ENCODE measurements at regions not wholly inside any gene's neighbourhood (a gene's known extent, or its start where the extent isn't known, plus 50 kb on each side); places are given as distances from the start of the nearest gene placed in this dataset.

- Histone ChIP-seq H3K4me2 (ENCODE audit: low read length) (no peak overlapping the region), H2AFZ (ENCODE audit: low read depth, low read length) (no peak overlapping the region), H3K27ac (ENCODE audit: low read length) (no peak overlapping the region), H3K27me3 (ENCODE audit: insufficient read depth, low read depth, low read length) (no peaks in the 10 kb centered on the region), H3K9me3 (ENCODE audit: low read length) (no peaks in the 10 kb centered on the region), H3K79me2 (replicated peaks; ENCODE audit: insufficient read depth, low read length) (no peaks in the 10 kb centered on the region), H3K9ac (ENCODE audit: low read length) (no peak overlapping the region), H3K9me2 (ENCODE audit: insufficient read depth, low read length) (no peaks in the 10 kb centered on the region), H3K36me3 (ENCODE audit: insufficient read depth, low read length) (no peaks in the 10 kb centered on the region), H4K20me1 (ENCODE audit: insufficient read depth) (no peaks in the 10 kb centered on the region), H3K4me3 (ENCODE audit: low read length) (no peak overlapping the region), H3F3A (ENCODE audit: insufficient read depth, low read length, poor library complexity, severe bottlenecking) (no peaks in the 10 kb centered on the region)
- TF ChIP-seq CTCF (IDR thresholded peaks at IDR 0.05; ENCODE audit: poor library complexity, severe bottlenecking) (no peak), TAF1 (IDR thresholded peaks at IDR 0.05; ENCODE audit: low read depth) (no peak), EZH2 (IDR thresholded peaks at IDR 0.05; ENCODE audit: borderline replicate concordance, insufficient read depth, low read length, poor library complexity, severe bottlenecking) (no peak), SMC3 (conservative IDR thresholded peaks at IDR 0.05; ENCODE audit: poor library complexity) (no peak), MXI1 (conservative IDR thresholded peaks at IDR 0.05; ENCODE audit: poor library complexity, severe bottlenecking) (no peak)
Measured at GRCh38 chrX:110435196-110435595, 76.5 kb downstream of the RTL9 start.

GRCh38 chrX:110436523-110436922, 77.9 kb downstream of the RTL9 start:
- Histone ChIP-seq H4K20me1 (ENCODE audit: insufficient read depth) (no peaks in the 10 kb centered on the region), H3K36me3 (ENCODE audit: insufficient read depth, low read length) (no peaks in the 10 kb centered on the region), H3K9ac (ENCODE audit: low read length) (no peak overlapping the region), H3K9me3 (ENCODE audit: low read length) (no peaks in the 10 kb centered on the region), H3K27ac (ENCODE audit: low read length) (no peak overlapping the region), H3K79me2 (replicated peaks; ENCODE audit: insufficient read depth, low read length) (no peaks in the 10 kb centered on the region), H3K9me2 (ENCODE audit: insufficient read depth, low read length) (no peaks in the 10 kb centered on the region), H2AFZ (ENCODE audit: low read depth, low read length) (no peak overlapping the region), H3K4me3 (ENCODE audit: low read length) (no peak overlapping the region), H3K4me2 (ENCODE audit: low read length) (no peak overlapping the region), H3F3A (ENCODE audit: insufficient read depth, low read length, poor library complexity, severe bottlenecking) (no peaks in the 10 kb centered on the region), H3K27me3 (ENCODE audit: insufficient read depth, low read depth, low read length) (no peaks in the 10 kb centered on the region)
- TF ChIP-seq CTCF (IDR thresholded peaks at IDR 0.05; ENCODE audit: poor library complexity, severe bottlenecking) (no peak), EP300 (conservative IDR thresholded peaks at IDR 0.05; ENCODE audit: poor library complexity, severe bottlenecking) (no peak), REST (IDR thresholded peaks at IDR 0.05; ENCODE audit: borderline replicate concordance) (no peak), MXI1 (conservative IDR thresholded peaks at IDR 0.05; ENCODE audit: poor library complexity, severe bottlenecking) (no peak), EZH2 (IDR thresholded peaks at IDR 0.05; ENCODE audit: borderline replicate concordance, insufficient read depth, low read length, poor library complexity, severe bottlenecking) (no peak), RAD21 (conservative IDR thresholded peaks at IDR 0.05) (no peak), SMC3 (conservative IDR thresholded peaks at IDR 0.05; ENCODE audit: poor library complexity) (no peak), POLR2AphosphoS5 (IDR thresholded peaks at IDR 0.05) (no peak), TAF1 (IDR thresholded peaks at IDR 0.05; ENCODE audit: low read depth) (no peak)

Data from neural cell (in vitro differentiated cells).